HCT116 (cell line): ENCODE measurements at regions not wholly inside any gene's neighbourhood (a gene's known extent, or its start where the extent isn't known, plus 50 kb on each side); places are given as distances from the start of the nearest gene placed in this dataset.

ENCODE experiments used
- ATAC-seq: fragments of 200-7000 bp; cut with Tn5 transposase; 2 replicates; pipeline ENCODE4 v1.9.1; 2020; ENCODE audit warnings: mild to moderate bottlenecking, moderate library complexity
- BruUV-seq: library from RNA; stranded (reverse); fragments of 400-500 nt; replicated peaks from 2 replicates; lab custom pipeline; 2021; lab: Mats Ljungman, UMichigan
- CTCF ChIA-PET: fragments of 300-600 bp; sonication (Branson Sonifier 250); formaldehyde crosslinking; loops from one replicate; lab custom pipeline; 2021; ENCODE audit warnings: antibody characterized with exemption; lab: Charles Lee
- POLR2A ChIA-PET: fragments of 300-600, 350-600 bp; sonication (Branson Sonifier 250); formaldehyde crosslinking; loops from one replicate; lab custom pipeline; 2021; ENCODE audit warnings: antibody characterized with exemption; lab: Charles Lee
- RAD21 ChIA-PET, 2 experiments: fragments of 300-600 bp; sonication (Branson Sonifier 250); formaldehyde crosslinking; loops; one replicate each; lab custom pipeline; 2023; ENCODE audit warnings: low total read pairs in 2 of 2; ENCODE audit not compliant: uncharacterized antibody in 2 of 2, unreplicated experiment in 2 of 2, low non-redundant PET in 1 of 2; lab: Charles Lee
- DNase-seq: peaks from one replicate; pipeline ENCODE4 v3.0.0-alpha.2; 2010; ENCODE audit warnings: low read depth, low spot score
- H2AFZ ChIP-seq: fragments of 200-600 bp; shearing (Covaris generic), sonication (generic); 2 replicates; pipeline ENCODE4 v1.6.1; 2017; ENCODE audit warnings: low read depth, mixed run types, mixed read lengths, antibody characterized with exemption, low read length; ENCODE audit not compliant: poor library complexity, severe bottlenecking
- H3K27ac ChIP-seq: 2 replicates; pipeline ENCODE4 v1.5.1; 2012; ENCODE audit warnings: low read depth, low read length
- H3K27me3 ChIP-seq: fragments of 200-600 bp; sonication (generic); 2 replicates; pipeline ENCODE4 v1.6.1; 2016; ENCODE audit warnings: mixed run types, low read length, mixed read lengths; ENCODE audit not compliant: insufficient read depth
- H3K36me3 ChIP-seq, 2 experiments: fragments of 200-500 bp in 1 of 2; fragments of 200-600 bp in 1 of 2; sonication (Bioruptor generic) in 1 of 2; sonication (generic) in 1 of 2; 2 replicates each; pipeline versions ENCODE4 v1.5.1 to v1.6.1; 2014 to 2016; ENCODE audit warnings: low read length in 2 of 2, inconsistent platforms in 1 of 2, mixed read lengths in 1 of 2, mixed run types in 1 of 2; ENCODE audit not compliant: insufficient read depth in 2 of 2, control insufficient read depth in 1 of 2
- H3K4me1 ChIP-seq, 2 experiments: fragments of 200-600 bp in 1 of 2; sonication (generic) in 1 of 2; 2 replicates each; pipeline versions ENCODE4 v1.5.1 to v1.6.1; 2012 to 2017; ENCODE audit warnings: low read length in 2 of 2, inconsistent platforms in 1 of 2, mild to moderate bottlenecking in 1 of 2, mixed read lengths in 1 of 2, mixed run types in 1 of 2, moderate library complexity in 1 of 2; ENCODE audit not compliant: insufficient read depth in 2 of 2, control insufficient read depth in 1 of 2
- H3K4me2 ChIP-seq: fragments of 200-600 bp; sonication (generic); 2 replicates; pipeline ENCODE4 v1.6.1; 2017; ENCODE audit warnings: mixed run types, low read length, mixed read lengths
- H3K4me3 ChIP-seq, 2 experiments: fragments of 200-600 bp in 1 of 2; sonication (generic) in 1 of 2; replicated peaks in 1 of 2; 2 replicates each; pipeline ENCODE4 v1.5.1; 2011 to 2016; ENCODE audit warnings: low read length in 2 of 2, control low read depth in 1 of 2, low read depth in 1 of 2, mild to moderate bottlenecking in 1 of 2, mixed read lengths in 1 of 2, mixed run types in 1 of 2
- H3K79me2 ChIP-seq: fragments of 200-600 bp; sonication (generic); 2 replicates; pipeline ENCODE4 v1.6.1; 2017; ENCODE audit warnings: mild to moderate bottlenecking, mixed run types, low read length, moderate library complexity, mixed read lengths; ENCODE audit not compliant: insufficient read depth
- H3K9ac ChIP-seq: fragments of 200-600 bp; sonication (generic); 2 replicates; pipeline ENCODE4 v1.6.1; 2016; ENCODE audit warnings: low read length, mixed read lengths
- H3K9me2 ChIP-seq: fragments of 200-600 bp; sonication (generic), shearing (Covaris generic); 2 replicates; pipeline ENCODE4 v1.6.1; 2017; ENCODE audit warnings: mixed run types, mild to moderate bottlenecking, moderate library complexity; ENCODE audit not compliant: insufficient read depth
- H3K9me3 ChIP-seq, 2 experiments: fragments of 200-500 bp in 1 of 2; fragments of 200-600 bp in 1 of 2; sonication (Bioruptor generic) in 1 of 2; sonication (generic) in 1 of 2; 2 replicates each; pipeline ENCODE4 v1.6.1; 2014 to 2017; ENCODE audit warnings: low read length in 2 of 2, mixed read lengths in 2 of 2, inconsistent platforms in 1 of 2, low read depth in 1 of 2, mild to moderate bottlenecking in 1 of 2, mixed run types in 1 of 2, moderate library complexity in 1 of 2; ENCODE audit not compliant: control insufficient read depth in 1 of 2, insufficient read depth in 1 of 2
- H4K20me1 ChIP-seq: fragments of 200-600 bp; sonication (generic), shearing (Covaris generic); 2 replicates; pipeline ENCODE4 v1.6.1; 2017; ENCODE audit warnings: mixed run types, mild to moderate bottlenecking, moderate library complexity; ENCODE audit not compliant: insufficient read depth
- ELF1 ChIP-seq: IDR thresholded peaks from 2 replicates; pipeline ENCODE4 v1.6.1; 2012; ENCODE audit warnings: low read depth, borderline replicate concordance
- EZH2phosphoT487 ChIP-seq: fragments of 200-600 bp; IDR thresholded peaks from 2 replicates; pipeline ENCODE4 v1.6.1; 2018; ENCODE audit warnings: antibody characterized with exemption, borderline replicate concordance
- RAD21 ChIP-seq: IDR thresholded peaks from 2 replicates; pipeline ENCODE4 v1.6.1; 2012; ENCODE audit warnings: low read depth, mild to moderate bottlenecking
- ZNF274 ChIP-seq: fragments of 200-500 bp; sonication (Bioruptor generic); IDR thresholded peaks from 2 replicates; pipeline ENCODE4 v1.6.1; 2014; ENCODE audit warnings: mild to moderate bottlenecking, low read depth, low read length, inconsistent platforms
- intact Hi-C: fragments of 100-400 bp; cut with micrococcal nuclease; formaldehyde crosslinking; loops from 2 replicates; pipeline ENCODE4 v1.10.0; 2022
- TF ChIP-seq, protein P1 (sequence below): IDR thresholded peaks from 2 replicates; pipeline ENCODE4 v1.6.1; 2012; ENCODE audit warnings: low read depth
- TF ChIP-seq, protein P2 (sequence below): IDR thresholded peaks from 2 replicates; pipeline ENCODE4 v1.6.1; 2011; ENCODE audit warnings: mild to moderate bottlenecking, low read length, moderate library complexity; ENCODE audit not compliant: insufficient replicate concordance; ENCODE audit errors: extremely low read depth

DNA sequence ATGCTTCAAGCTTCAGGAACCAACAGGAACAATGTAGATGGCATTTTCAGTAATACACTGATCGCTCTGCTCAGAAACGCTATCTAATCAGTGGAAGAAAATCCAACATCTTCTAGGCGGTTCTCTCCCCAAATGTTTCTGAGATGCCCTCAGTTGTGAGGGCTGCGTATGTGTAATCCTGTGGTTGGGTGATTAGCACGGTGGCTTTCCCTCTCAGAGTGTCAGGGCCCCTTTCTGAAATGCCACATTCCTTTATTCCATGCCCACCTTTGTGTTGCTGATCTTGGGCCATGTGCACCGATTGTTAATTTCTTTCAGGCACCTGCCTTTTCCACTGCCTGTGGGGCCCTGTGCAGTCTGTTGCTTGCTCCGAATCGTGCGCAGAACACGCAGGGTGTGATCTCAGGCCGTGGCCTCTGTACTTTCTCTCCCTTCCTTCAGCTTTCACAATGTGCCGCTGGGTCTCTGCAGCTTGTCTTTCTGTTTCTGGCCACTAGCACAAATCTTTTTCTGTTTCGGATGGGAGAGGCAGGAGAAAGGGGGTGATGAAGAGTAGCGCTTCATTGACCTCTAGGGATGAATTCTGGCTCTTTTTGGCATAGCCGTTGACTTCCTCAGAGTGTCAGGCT, 324.0 kb downstream of the PARP8 start:
- ChIA-PET RAD21 (no interaction called here), CTCF (no interaction called here), POLR2A (no interaction called here)
- intact Hi-C loops = no loop called here
- Histone ChIP-seq H3K27me3 (no peaks in the 10 kb centered on the region), H3K4me1 (no peaks in the 10 kb centered on the region), H3K36me3 (no peaks in the 10 kb centered on the region), H3K9ac (no peak overlapping the region), H3K9me3 (no peaks in the 10 kb centered on the region), H3K4me3 (no peak overlapping the region), H3K27ac (no peak overlapping the region), H4K20me1 (no peaks in the 10 kb centered on the region), H2AFZ (no peak overlapping the region), H3K4me2 (no peak overlapping the region), H3K9me2 (no peaks in the 10 kb centered on the region), H3K79me2 (no peaks in the 10 kb centered on the region)
- no peak for DNase-seq
- BruUV-seq = no TSS peak
- TF ChIP-seq RAD21 = no peak
- TF ChIP-seq, protein P1, sequence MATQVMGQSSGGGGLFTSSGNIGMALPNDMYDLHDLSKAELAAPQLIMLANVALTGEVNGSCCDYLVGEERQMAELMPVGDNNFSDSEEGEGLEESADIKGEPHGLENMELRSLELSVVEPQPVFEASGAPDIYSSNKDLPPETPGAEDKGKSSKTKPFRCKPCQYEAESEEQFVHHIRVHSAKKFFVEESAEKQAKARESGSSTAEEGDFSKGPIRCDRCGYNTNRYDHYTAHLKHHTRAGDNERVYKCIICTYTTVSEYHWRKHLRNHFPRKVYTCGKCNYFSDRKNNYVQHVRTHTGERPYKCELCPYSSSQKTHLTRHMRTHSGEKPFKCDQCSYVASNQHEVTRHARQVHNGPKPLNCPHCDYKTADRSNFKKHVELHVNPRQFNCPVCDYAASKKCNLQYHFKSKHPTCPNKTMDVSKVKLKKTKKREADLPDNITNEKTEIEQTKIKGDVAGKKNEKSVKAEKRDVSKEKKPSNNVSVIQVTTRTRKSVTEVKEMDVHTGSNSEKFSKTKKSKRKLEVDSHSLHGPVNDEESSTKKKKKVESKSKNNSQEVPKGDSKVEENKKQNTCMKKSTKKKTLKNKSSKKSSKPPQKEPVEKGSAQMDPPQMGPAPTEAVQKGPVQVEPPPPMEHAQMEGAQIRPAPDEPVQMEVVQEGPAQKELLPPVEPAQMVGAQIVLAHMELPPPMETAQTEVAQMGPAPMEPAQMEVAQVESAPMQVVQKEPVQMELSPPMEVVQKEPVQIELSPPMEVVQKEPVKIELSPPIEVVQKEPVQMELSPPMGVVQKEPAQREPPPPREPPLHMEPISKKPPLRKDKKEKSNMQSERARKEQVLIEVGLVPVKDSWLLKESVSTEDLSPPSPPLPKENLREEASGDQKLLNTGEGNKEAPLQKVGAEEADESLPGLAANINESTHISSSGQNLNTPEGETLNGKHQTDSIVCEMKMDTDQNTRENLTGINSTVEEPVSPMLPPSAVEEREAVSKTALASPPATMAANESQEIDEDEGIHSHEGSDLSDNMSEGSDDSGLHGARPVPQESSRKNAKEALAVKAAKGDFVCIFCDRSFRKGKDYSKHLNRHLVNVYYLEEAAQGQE = no peak
- TF ChIP-seq, protein P2, sequence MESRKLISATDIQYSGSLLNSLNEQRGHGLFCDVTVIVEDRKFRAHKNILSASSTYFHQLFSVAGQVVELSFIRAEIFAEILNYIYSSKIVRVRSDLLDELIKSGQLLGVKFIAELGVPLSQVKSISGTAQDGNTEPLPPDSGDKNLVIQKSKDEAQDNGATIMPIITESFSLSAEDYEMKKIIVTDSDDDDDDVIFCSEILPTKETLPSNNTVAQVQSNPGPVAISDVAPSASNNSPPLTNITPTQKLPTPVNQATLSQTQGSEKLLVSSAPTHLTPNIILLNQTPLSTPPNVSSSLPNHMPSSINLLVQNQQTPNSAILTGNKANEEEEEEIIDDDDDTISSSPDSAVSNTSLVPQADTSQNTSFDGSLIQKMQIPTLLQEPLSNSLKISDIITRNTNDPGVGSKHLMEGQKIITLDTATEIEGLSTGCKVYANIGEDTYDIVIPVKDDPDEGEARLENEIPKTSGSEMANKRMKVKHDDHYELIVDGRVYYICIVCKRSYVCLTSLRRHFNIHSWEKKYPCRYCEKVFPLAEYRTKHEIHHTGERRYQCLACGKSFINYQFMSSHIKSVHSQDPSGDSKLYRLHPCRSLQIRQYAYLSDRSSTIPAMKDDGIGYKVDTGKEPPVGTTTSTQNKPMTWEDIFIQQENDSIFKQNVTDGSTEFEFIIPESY = no peak
- TF ChIP-seq EZH2phosphoT487 = no peak
- TF ChIP-seq ELF1 = no peak
- TF ChIP-seq ZNF274 = no peak
- ATAC-seq = no peak
